Liver (tissue), 7 donors: ENCODE measurements at regions not wholly inside any gene's neighbourhood (a gene's known extent, or its start where the extent isn't known, plus 50 kb on each side); places are given as distances from the start of the nearest gene placed in this dataset.

Experiments used
- DNase-seq: peaks from one replicate; pipeline ENCODE4 v3.0.0-alpha.2; 2017; ENCODE audit warnings: low spot score
- H3K27ac ChIP-seq, 2 donors: one replicate each; pipeline ENCODE4 v1.7.0; 2013; ENCODE audit warnings: inconsistent platforms in 2 of 2, low read length in 2 of 2, control low read depth in 1 of 2, low read depth in 1 of 2, mild to moderate bottlenecking in 1 of 2
- H3K27me3 ChIP-seq, 4 donors: one replicate each; pipeline versions ENCODE4 v1.6.1 to v1.7.0; 2013; ENCODE audit warnings: low read length in 3 of 4, inconsistent platforms in 1 of 4, mild to moderate bottlenecking in 1 of 4, moderate library complexity in 1 of 4; ENCODE audit not compliant: control insufficient read depth in 4 of 4, insufficient read depth in 4 of 4
- H3K36me3 ChIP-seq, 4 donors: one replicate each; pipeline versions ENCODE4 v1.6.1 to v1.7.0; 2013; ENCODE audit warnings: low read length in 3 of 4, mild to moderate bottlenecking in 3 of 4, low read depth in 1 of 4, moderate library complexity in 1 of 4; ENCODE audit not compliant: control insufficient read depth in 4 of 4, insufficient read depth in 3 of 4
- H3K4me1 ChIP-seq, 4 donors: one replicate each; pipeline versions ENCODE4 v1.6.1 to v1.7.0; 2013; ENCODE audit warnings: low read length in 3 of 4, mild to moderate bottlenecking in 3 of 4, moderate library complexity in 1 of 4; ENCODE audit not compliant: control insufficient read depth in 4 of 4, insufficient read depth in 4 of 4
- H3K4me3 ChIP-seq, 3 donors: one replicate each; pipeline versions ENCODE4 v1.6.1 to v1.7.0; 2013; ENCODE audit warnings: low read length in 3 of 3, control low read depth in 1 of 3, low read depth in 1 of 3, mild to moderate bottlenecking in 1 of 3
- H3K9ac ChIP-seq, 2 donors: one replicate each; pipeline ENCODE4 v1.7.0; 2013; ENCODE audit warnings: low read length in 2 of 2, mild to moderate bottlenecking in 2 of 2, moderate library complexity in 2 of 2, control low read depth in 1 of 2, low read depth in 1 of 2
- H3K9me3 ChIP-seq, 4 donors: one replicate each; pipeline versions ENCODE4 v1.6.1 to v1.7.0; 2013; ENCODE audit warnings: low read length in 3 of 4; ENCODE audit not compliant: control insufficient read depth in 4 of 4
- EGR1 ChIP-seq, 2 donors: IDR thresholded peaks; 2 replicates each; pipeline ENCODE4 v1.6.1; 2016 to 2018; ENCODE audit warnings: antibody characterized with exemption in 2 of 2, low read depth in 2 of 2
- FOXA1 ChIP-seq: IDR thresholded peaks from 2 replicates; pipeline ENCODE4 v1.6.1; 2016; ENCODE audit warnings: antibody characterized with exemption
- FOXA2 ChIP-seq: IDR thresholded peaks from 2 replicates; pipeline ENCODE4 v1.6.1; 2016; ENCODE audit warnings: antibody characterized with exemption
- HNF4A ChIP-seq, 2 donors: conservative IDR thresholded peaks; 2 replicates each; pipeline ENCODE4 v1.6.1; 2016; ENCODE audit warnings: antibody characterized with exemption in 2 of 2, mild to moderate bottlenecking in 2 of 2
- HNF4G ChIP-seq: IDR thresholded peaks from 2 replicates; pipeline ENCODE4 v1.6.1; 2016; ENCODE audit warnings: antibody characterized with exemption
- JUND ChIP-seq, 2 donors: IDR thresholded peaks; 2 replicates each; pipeline ENCODE4 v1.6.1; 2016; ENCODE audit warnings: antibody characterized with exemption in 2 of 2
- NR2F2 ChIP-seq: IDR thresholded peaks from 2 replicates; pipeline ENCODE4 v1.6.1; 2016; ENCODE audit warnings: antibody characterized with exemption
- SP1 ChIP-seq: IDR thresholded peaks from 2 replicates; pipeline ENCODE4 v1.6.1; 2018; ENCODE audit warnings: antibody characterized with exemption, mild to moderate bottlenecking
- WGBS: extraction: QIAGEN DNeasy Blood & Tissue Kit; methylation state at CpG from one replicate; pipeline ENCODE4 v1.1.7; 2013; 5-methylcytosine and 5-hydroxymethylcytosine counted together
- TF ChIP-seq, protein P1 (sequence below): IDR thresholded peaks from 2 replicates; pipeline ENCODE4 v1.6.1; 2016; ENCODE audit warnings: antibody characterized with exemption, mild to moderate bottlenecking
- TF ChIP-seq, protein P2 (sequence below): IDR thresholded peaks from 2 replicates; pipeline ENCODE4 v1.6.1; 2016; ENCODE audit warnings: antibody characterized with exemption
- TF ChIP-seq, protein P3 (sequence below): IDR thresholded peaks from 2 replicates; pipeline ENCODE4 v1.6.1; 2016; ENCODE audit warnings: antibody characterized with exemption
- donor health status: healthy.
- donor health status: healthy.
- donor health status: healthy.
- donor health status: healthy.

DNA sequence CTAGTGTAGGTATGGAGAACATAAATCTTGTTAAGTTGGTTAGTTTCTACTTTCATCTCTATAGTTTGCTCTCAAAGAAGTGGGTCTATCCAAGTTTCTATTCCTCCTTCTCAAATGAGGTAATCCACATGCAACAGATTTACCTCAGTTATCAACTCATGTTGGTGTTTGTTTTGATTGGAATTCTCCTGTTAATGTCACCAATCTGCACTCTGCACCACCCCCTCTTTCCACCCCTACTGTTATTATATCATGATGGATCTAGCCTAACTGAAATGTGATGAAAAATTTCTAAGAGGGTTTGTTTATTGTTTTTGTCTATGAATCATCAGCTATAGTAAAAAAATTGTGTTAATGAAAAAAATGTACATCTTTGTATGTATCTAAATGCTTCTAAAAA, 66.1 kb downstream of the AGTR2 start:
- Histone ChIP-seq H3K9ac (no peak overlapping the region), H3K4me1 (no peaks in the 10 kb centered on the region), H3K27ac (no peak overlapping the region), H3K36me3 (no peaks in the 10 kb centered on the region), H3K27me3 (no peaks in the 10 kb centered on the region), H3K9me3 (peaks cover 0 to 2% (median 0%) of the 10 kb centered on the region in 4 donors), H3K4me3 (no peak overlapping the region)
- no peak for DNase-seq
- TF ChIP-seq, protein P1, sequence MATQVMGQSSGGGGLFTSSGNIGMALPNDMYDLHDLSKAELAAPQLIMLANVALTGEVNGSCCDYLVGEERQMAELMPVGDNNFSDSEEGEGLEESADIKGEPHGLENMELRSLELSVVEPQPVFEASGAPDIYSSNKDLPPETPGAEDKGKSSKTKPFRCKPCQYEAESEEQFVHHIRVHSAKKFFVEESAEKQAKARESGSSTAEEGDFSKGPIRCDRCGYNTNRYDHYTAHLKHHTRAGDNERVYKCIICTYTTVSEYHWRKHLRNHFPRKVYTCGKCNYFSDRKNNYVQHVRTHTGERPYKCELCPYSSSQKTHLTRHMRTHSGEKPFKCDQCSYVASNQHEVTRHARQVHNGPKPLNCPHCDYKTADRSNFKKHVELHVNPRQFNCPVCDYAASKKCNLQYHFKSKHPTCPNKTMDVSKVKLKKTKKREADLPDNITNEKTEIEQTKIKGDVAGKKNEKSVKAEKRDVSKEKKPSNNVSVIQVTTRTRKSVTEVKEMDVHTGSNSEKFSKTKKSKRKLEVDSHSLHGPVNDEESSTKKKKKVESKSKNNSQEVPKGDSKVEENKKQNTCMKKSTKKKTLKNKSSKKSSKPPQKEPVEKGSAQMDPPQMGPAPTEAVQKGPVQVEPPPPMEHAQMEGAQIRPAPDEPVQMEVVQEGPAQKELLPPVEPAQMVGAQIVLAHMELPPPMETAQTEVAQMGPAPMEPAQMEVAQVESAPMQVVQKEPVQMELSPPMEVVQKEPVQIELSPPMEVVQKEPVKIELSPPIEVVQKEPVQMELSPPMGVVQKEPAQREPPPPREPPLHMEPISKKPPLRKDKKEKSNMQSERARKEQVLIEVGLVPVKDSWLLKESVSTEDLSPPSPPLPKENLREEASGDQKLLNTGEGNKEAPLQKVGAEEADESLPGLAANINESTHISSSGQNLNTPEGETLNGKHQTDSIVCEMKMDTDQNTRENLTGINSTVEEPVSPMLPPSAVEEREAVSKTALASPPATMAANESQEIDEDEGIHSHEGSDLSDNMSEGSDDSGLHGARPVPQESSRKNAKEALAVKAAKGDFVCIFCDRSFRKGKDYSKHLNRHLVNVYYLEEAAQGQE, result no peak
- TF ChIP-seq HNF4G (no peak), FOXA1 (no peak), FOXA2 (no peak), HNF4A (conservative IDR thresholded peaks at IDR 0.05) (no peak), EGR1 (IDR thresholded peaks at IDR 0.05; ENCODE audit: low read depth in 2 of 2) (no peak), SP1 (no peak)
- TF ChIP-seq, protein P2, sequence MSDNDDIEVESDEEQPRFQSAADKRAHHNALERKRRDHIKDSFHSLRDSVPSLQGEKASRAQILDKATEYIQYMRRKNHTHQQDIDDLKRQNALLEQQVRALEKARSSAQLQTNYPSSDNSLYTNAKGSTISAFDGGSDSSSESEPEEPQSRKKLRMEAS, result no peak
- TF ChIP-seq, protein P3, sequence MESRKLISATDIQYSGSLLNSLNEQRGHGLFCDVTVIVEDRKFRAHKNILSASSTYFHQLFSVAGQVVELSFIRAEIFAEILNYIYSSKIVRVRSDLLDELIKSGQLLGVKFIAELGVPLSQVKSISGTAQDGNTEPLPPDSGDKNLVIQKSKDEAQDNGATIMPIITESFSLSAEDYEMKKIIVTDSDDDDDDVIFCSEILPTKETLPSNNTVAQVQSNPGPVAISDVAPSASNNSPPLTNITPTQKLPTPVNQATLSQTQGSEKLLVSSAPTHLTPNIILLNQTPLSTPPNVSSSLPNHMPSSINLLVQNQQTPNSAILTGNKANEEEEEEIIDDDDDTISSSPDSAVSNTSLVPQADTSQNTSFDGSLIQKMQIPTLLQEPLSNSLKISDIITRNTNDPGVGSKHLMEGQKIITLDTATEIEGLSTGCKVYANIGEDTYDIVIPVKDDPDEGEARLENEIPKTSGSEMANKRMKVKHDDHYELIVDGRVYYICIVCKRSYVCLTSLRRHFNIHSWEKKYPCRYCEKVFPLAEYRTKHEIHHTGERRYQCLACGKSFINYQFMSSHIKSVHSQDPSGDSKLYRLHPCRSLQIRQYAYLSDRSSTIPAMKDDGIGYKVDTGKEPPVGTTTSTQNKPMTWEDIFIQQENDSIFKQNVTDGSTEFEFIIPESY, result no peak

DNA sequence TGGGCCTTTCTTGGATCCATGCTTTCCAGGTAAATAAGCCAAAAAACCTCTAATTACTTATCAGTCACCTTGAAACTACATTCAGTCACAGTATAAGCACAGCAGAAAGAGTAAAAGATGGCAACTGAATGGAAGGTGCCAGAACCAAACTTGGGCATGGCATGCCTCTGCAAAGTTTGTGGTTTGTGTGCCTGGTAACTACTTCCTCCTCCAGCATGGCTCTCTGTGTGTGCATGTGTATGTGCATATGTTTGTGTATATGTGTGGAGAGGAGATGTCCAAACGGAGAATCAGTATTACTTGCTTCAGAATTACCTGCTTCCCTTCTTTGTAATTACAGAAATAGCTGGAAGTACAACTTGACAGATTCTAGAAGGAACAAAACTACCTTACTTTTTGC, 67.5 kb downstream of the AGTR2 start:
- no peaks in the 10 kb centered on the region for H3K36me3 ChIP-seq
- 54% methylated on average over 1 of the region's 1 CpG for WGBS
- H3K27ac ChIP-seq, result no peak overlapping the region
- H3K9ac ChIP-seq, result no peak overlapping the region
- H3K4me1 ChIP-seq, result no peaks in the 10 kb centered on the region
- DNase-seq, result no peak
- H3K4me3 ChIP-seq, result no peak overlapping the region
- no peaks in the 10 kb centered on the region for H3K27me3 ChIP-seq
- H3K9me3 ChIP-seq, result peaks cover 0 to 2% (median 0%) of the 10 kb centered on the region in 4 donors
- TF ChIP-seq NR2F2 (no peak), JUND (IDR thresholded peaks at IDR 0.05) (no peak), FOXA1 (no peak)
- TF ChIP-seq, protein P2, result no peak
- TF ChIP-seq, protein P1, result no peak
